ENCODE measurements at regions not wholly inside any gene's neighbourhood (a gene's known extent, or its start where the extent isn't known, plus 50 kb on each side); places are given as distances from the start of the nearest gene placed in this dataset.

DNA sequence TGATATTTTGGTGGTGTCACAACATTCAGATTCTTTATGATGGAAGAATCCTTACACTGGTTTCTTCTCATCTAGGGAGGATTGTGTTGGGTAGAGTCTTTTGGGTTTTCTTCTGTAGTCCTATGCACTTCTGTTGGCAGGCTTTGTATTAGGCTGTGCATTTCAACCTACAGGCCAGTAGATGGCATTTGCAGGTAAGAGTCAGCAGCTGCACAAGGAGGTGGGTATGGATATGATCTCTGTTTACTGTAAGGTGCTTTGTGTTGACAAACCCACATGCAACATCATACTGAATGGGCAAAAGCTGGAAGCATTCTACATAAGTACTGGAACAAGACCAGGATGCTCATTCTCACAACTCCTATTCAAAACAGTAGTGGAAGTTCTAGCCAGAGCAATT is 656.8 kb downstream of the METTL4 start:
- DNase-seq (ENCODE audit: low spot score), result no peak
- Mint-ChIP-seq H3K9me3 (ENCODE audit: low read depth) (peaks cover 29% of the 10 kb centered on the region), H3K27me3 (ENCODE audit: low read depth) (no peaks in the 10 kb centered on the region), H3K4me3 (ENCODE audit: unreplicated experiment) (no peak overlapping the region), H3K36me3 (ENCODE audit: low read depth) (no peaks in the 10 kb centered on the region), H3K4me1 (ENCODE audit: low read depth) (no peaks in the 10 kb centered on the region), H3K27ac (ENCODE audit: unreplicated experiment) (no peak overlapping the region)
- TF ChIP-seq, protein P1, sequence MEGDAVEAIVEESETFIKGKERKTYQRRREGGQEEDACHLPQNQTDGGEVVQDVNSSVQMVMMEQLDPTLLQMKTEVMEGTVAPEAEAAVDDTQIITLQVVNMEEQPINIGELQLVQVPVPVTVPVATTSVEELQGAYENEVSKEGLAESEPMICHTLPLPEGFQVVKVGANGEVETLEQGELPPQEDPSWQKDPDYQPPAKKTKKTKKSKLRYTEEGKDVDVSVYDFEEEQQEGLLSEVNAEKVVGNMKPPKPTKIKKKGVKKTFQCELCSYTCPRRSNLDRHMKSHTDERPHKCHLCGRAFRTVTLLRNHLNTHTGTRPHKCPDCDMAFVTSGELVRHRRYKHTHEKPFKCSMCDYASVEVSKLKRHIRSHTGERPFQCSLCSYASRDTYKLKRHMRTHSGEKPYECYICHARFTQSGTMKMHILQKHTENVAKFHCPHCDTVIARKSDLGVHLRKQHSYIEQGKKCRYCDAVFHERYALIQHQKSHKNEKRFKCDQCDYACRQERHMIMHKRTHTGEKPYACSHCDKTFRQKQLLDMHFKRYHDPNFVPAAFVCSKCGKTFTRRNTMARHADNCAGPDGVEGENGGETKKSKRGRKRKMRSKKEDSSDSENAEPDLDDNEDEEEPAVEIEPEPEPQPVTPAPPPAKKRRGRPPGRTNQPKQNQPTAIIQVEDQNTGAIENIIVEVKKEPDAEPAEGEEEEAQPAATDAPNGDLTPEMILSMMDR (IDR thresholded peaks at IDR 0.05), result peak; percentile 8

DNA sequence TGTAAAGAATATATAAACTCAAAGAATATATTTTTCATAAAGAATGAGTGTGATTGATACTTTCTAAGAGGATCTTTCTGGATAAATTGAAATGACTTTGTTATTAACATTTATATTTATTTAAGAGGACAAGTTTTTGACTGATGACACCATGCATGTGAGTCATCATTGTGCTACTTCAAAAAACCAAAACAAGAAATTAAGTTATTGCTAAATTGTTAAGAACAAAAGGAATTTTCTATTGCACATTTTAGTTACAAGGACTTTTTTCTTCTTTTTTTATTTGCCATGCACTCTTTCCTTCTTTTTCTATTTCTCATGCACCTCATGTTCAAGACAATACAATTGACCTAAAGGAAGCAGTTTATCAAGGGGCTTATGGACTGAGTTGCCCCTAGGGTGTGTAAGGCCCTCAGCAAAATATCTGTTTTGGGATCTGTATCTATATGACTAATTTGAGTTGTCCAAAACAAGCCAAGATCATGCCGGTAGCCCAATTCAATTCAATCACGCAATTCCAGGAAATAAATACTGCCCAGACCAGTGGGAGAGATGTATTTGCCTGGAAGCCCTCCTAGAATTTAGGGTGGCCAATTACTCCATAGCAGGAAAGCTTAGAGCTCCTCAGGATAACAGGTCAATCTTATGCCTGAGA is 654.3 kb downstream of the METTL4 start:
- no peaks in the 10 kb centered on the region for H3K36me3 Mint-ChIP-seq (ENCODE audit: low read depth)
- TF ChIP-seq, protein P1 (IDR thresholded peaks at IDR 0.05), result no peak
- H3K4me1 Mint-ChIP-seq (ENCODE audit: low read depth), result no peaks in the 10 kb centered on the region
- H3K9me3 Mint-ChIP-seq (ENCODE audit: low read depth), result peaks cover 20% of the 10 kb centered on the region
- no peak overlapping the region for H3K4me3 Mint-ChIP-seq (ENCODE audit: unreplicated experiment)
- no peaks in the 10 kb centered on the region for H3K27me3 Mint-ChIP-seq (ENCODE audit: low read depth)
- DNase-seq (ENCODE audit: low spot score), result no peak
- no peak overlapping the region for H3K27ac Mint-ChIP-seq (ENCODE audit: unreplicated experiment)

DNA sequence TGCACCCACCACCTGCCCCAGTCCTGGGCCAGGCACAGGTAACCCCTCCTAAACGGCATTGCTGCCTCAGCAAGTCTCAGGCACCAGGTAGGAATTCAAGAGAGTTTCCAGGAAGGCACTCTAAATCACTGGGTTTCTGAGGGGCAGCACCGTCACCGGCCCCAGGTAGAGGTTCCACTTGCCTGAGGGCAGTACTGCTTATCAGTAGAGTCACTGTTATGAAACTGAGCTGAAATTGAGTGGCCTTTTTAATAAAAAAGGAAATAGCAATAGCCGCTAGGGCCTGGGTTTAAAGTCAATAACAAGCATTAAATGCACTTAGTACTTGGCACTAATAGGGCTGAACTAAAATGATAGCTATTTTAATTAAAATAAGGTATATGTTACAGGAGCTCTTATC is 653.7 kb downstream of the METTL4 start:
- Mint-ChIP-seq H3K9me3 (ENCODE audit: low read depth) (peaks cover 20% of the 10 kb centered on the region), H3K27me3 (ENCODE audit: low read depth) (no peaks in the 10 kb centered on the region), H3K4me3 (ENCODE audit: unreplicated experiment) (no peak overlapping the region), H3K36me3 (ENCODE audit: low read depth) (no peaks in the 10 kb centered on the region), H3K27ac (ENCODE audit: unreplicated experiment) (no peak overlapping the region), H3K4me1 (ENCODE audit: low read depth) (no peaks in the 10 kb centered on the region)
- no peak for DNase-seq (ENCODE audit: low spot score)
- TF ChIP-seq, protein P1 (IDR thresholded peaks at IDR 0.05), result no peak

DNA sequence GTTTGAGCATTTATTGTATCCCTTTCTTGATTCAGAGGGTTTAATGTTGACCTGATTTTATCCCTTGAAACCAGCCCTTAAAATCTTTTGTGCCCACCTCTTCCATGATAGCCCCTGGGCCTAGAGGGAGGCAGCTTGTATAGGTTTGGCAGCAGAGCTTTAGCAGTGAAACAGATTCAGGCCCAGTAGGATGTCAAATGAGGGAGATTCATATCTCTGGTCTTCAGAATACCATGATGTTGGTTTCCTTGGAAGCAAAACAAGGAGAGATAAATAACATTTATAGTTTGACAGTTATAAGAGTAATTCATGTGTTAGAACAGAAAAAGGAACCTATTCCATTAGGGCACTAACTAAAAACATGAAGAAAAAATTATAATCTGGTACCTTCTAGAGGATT is 649.2 kb downstream of the METTL4 start:
- Mint-ChIP-seq H3K9me3 (ENCODE audit: low read depth) (peaks cover 3% of the 10 kb centered on the region), H3K27ac (ENCODE audit: unreplicated experiment) (no peak overlapping the region), H3K4me1 (ENCODE audit: low read depth) (no peaks in the 10 kb centered on the region), H3K36me3 (ENCODE audit: low read depth) (no peaks in the 10 kb centered on the region), H3K27me3 (ENCODE audit: low read depth) (no peaks in the 10 kb centered on the region), H3K4me3 (ENCODE audit: unreplicated experiment) (no peak overlapping the region)
- TF ChIP-seq, protein P1 (IDR thresholded peaks at IDR 0.05), result no peak
- DNase-seq (ENCODE audit: low spot score), result no peak

DNA sequence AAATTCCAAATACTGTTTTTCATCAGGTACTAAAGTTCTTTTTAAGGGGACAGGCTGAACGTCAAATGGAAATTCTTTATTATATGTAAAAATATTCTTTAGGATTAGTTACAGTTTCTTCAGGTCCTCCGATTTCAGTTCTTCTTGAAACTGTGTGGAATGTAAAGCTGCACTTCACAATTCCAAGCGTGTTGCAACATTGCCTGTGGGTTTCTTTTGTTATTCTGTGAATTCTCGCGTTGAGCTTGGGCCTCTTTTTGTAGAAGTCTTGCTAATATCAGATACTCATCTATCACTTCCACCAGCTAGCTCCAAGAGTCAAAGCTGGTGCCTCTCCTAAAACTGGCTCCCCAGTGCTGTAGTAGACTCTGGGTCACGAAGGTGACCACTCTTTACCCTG is 642.6 kb downstream of the METTL4 start:
- Mint-ChIP-seq H3K4me3 (ENCODE audit: unreplicated experiment) (no peak overlapping the region), H3K9me3 (ENCODE audit: low read depth) (peaks cover 13% of the 10 kb centered on the region), H3K27me3 (ENCODE audit: low read depth) (no peaks in the 10 kb centered on the region), H3K36me3 (ENCODE audit: low read depth) (no peaks in the 10 kb centered on the region), H3K4me1 (ENCODE audit: low read depth) (no peaks in the 10 kb centered on the region), H3K27ac (ENCODE audit: unreplicated experiment) (no peak overlapping the region)
- DNase-seq (ENCODE audit: low spot score), result no peak
- TF ChIP-seq, protein P1 (IDR thresholded peaks at IDR 0.05), result no peak
